ENCODE measurements at regions not wholly inside any gene's neighbourhood (a gene's known extent, or its start where the extent isn't known, plus 50 kb on each side); places are given as distances from the start of the nearest gene placed in this dataset.

DNA sequence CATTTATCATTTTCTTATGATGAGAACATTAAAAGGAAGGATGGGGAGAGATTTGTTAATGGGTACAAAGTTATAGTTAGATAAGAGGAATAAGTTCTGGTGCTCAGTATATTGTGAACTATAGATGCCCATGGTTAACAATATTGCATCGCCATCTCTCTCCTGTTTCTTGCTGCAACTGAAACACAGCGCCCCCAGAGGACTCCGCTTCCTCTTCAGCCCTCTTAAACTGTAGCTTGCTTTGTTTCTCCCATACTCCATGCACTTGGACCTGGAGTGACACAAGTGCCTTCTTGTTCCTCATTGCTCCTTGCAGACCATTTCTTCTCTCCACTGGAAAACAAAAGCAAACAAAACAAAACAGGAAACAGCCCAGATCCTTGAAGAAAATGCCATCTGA lies 70.1 kb upstream of the NTPCR start:
- ChIA-PET POLR2A (no interaction called here), CTCF (interaction anchor here (0.5 to 1.4 kb wide), 8 partner anchors 8 to 245 kb away, joined by 3 to 6 read pairs (median 4); no protein-coding TSS in a partner anchor), RAD21 (ENCODE audit: low non-redundant PET in 1 of 2, low total read pairs in 2 of 2, uncharacterized antibody in 2 of 2, unreplicated experiment in 2 of 2) (interaction anchor here in 1 of 2 experiments (0.6 kb wide), 1 partner anchor 250 kb away, joined by 3 read pairs; the partner anchor contains the start of gene SIPA1L2)
- TF ChIP-seq ZFX (IDR thresholded peaks at IDR 0.05) (no peak), FOSL1 (IDR thresholded peaks at IDR 0.05; ENCODE audit: low read depth) (no peak), CEBPB (IDR thresholded peaks at IDR 0.05; ENCODE audit: low read depth) (peak; percentile 14; the same call in 1 of the 2 replicates), EGR1 (IDR thresholded peaks at IDR 0.05; ENCODE audit: low read depth) (no peak), RAD21 (IDR thresholded peaks at IDR 0.05; ENCODE audit: low read depth) (peak; percentile 50), ZNF274 (IDR thresholded peaks at IDR 0.05; ENCODE audit: low read depth, low read length) (no peak), ATF3 (IDR thresholded peaks at IDR 0.05) (no peak), CBX3 (IDR thresholded peaks at IDR 0.05; ENCODE audit: low read depth) (0 out of 2 replicates have a peak, but pooled peaks have one; percentile 27), EZH2 (IDR thresholded peaks at IDR 0.05) (no peak), SP1 (IDR thresholded peaks at IDR 0.05; ENCODE audit: low read depth) (no peak), TCF7L2 (IDR thresholded peaks at IDR 0.05; ENCODE audit: borderline replicate concordance, extremely low read depth, insufficient read depth, insufficient read length) (no peak), ELF1 (IDR thresholded peaks at IDR 0.05; ENCODE audit: borderline replicate concordance, low read depth) (no peak), JUND (IDR thresholded peaks at IDR 0.05) (no peak), EZH2phosphoT487 (IDR thresholded peaks at IDR 0.05; ENCODE audit: borderline replicate concordance) (no peak)
- TF ChIP-seq, protein P1, sequence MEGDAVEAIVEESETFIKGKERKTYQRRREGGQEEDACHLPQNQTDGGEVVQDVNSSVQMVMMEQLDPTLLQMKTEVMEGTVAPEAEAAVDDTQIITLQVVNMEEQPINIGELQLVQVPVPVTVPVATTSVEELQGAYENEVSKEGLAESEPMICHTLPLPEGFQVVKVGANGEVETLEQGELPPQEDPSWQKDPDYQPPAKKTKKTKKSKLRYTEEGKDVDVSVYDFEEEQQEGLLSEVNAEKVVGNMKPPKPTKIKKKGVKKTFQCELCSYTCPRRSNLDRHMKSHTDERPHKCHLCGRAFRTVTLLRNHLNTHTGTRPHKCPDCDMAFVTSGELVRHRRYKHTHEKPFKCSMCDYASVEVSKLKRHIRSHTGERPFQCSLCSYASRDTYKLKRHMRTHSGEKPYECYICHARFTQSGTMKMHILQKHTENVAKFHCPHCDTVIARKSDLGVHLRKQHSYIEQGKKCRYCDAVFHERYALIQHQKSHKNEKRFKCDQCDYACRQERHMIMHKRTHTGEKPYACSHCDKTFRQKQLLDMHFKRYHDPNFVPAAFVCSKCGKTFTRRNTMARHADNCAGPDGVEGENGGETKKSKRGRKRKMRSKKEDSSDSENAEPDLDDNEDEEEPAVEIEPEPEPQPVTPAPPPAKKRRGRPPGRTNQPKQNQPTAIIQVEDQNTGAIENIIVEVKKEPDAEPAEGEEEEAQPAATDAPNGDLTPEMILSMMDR (IDR thresholded peaks at IDR 0.05 in 2 of 3, conservative IDR thresholded peaks at IDR 0.05 in 1 of 3; ENCODE audit: borderline replicate concordance in 1 of 3, insufficient read depth in 1 of 3, low read depth in 2 of 3, low read length in 2 of 3): peak; percentile 39 to 86 (median 81); a peak in 5 of 6 replicates
- TF ChIP-seq, protein P2, sequence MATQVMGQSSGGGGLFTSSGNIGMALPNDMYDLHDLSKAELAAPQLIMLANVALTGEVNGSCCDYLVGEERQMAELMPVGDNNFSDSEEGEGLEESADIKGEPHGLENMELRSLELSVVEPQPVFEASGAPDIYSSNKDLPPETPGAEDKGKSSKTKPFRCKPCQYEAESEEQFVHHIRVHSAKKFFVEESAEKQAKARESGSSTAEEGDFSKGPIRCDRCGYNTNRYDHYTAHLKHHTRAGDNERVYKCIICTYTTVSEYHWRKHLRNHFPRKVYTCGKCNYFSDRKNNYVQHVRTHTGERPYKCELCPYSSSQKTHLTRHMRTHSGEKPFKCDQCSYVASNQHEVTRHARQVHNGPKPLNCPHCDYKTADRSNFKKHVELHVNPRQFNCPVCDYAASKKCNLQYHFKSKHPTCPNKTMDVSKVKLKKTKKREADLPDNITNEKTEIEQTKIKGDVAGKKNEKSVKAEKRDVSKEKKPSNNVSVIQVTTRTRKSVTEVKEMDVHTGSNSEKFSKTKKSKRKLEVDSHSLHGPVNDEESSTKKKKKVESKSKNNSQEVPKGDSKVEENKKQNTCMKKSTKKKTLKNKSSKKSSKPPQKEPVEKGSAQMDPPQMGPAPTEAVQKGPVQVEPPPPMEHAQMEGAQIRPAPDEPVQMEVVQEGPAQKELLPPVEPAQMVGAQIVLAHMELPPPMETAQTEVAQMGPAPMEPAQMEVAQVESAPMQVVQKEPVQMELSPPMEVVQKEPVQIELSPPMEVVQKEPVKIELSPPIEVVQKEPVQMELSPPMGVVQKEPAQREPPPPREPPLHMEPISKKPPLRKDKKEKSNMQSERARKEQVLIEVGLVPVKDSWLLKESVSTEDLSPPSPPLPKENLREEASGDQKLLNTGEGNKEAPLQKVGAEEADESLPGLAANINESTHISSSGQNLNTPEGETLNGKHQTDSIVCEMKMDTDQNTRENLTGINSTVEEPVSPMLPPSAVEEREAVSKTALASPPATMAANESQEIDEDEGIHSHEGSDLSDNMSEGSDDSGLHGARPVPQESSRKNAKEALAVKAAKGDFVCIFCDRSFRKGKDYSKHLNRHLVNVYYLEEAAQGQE (IDR thresholded peaks at IDR 0.05; ENCODE audit: low read depth): no peak
- TF ChIP-seq, protein P3, sequence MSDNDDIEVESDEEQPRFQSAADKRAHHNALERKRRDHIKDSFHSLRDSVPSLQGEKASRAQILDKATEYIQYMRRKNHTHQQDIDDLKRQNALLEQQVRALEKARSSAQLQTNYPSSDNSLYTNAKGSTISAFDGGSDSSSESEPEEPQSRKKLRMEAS (IDR thresholded peaks at IDR 0.05): no peak
- BruUV-seq (replicated peaks): no TSS peak
- H3K4me1 ChIP-seq (ENCODE audit: control insufficient read depth in 1 of 2, insufficient read depth in 2 of 2, low read length in 2 of 2): no peaks in the 10 kb centered on the region
- H3K9ac ChIP-seq (ENCODE audit: low read length): no peak overlapping the region
- peak; percentile 50 for DNase-seq (ENCODE audit: low read depth, low spot score)
- no peaks in the 10 kb centered on the region for H3K79me2 ChIP-seq (ENCODE audit: insufficient read depth, low read length)
- H2AFZ ChIP-seq (ENCODE audit: low read depth, low read length, poor library complexity, severe bottlenecking): peak overlapping the region; percentile 90
- no peak overlapping the region for H3K4me2 ChIP-seq (ENCODE audit: low read length)
- H3K36me3 ChIP-seq (ENCODE audit: control insufficient read depth in 1 of 2, insufficient read depth in 2 of 2, low read length in 2 of 2): no peaks in the 10 kb centered on the region
- no peak overlapping the region for H3K27ac ChIP-seq (ENCODE audit: low read depth, low read length)
- no peak overlapping the region for H3K4me3 ChIP-seq (replicated peaks in 1 of 2; ENCODE audit: low read depth in 1 of 2, low read length in 2 of 2)
- no peaks in the 10 kb centered on the region for H3K9me2 ChIP-seq (ENCODE audit: insufficient read depth)
- no peaks in the 10 kb centered on the region for H4K20me1 ChIP-seq (ENCODE audit: insufficient read depth)
- intact Hi-C loops (cut with micrococcal nuclease): no loop called here
- peak; percentile 98 for ATAC-seq
- H3K27me3 ChIP-seq (ENCODE audit: insufficient read depth, low read length): no peaks in the 10 kb centered on the region
- H3K9me3 ChIP-seq (ENCODE audit: control insufficient read depth in 1 of 2, insufficient read depth in 1 of 2, low read depth in 1 of 2, low read length in 2 of 2): no peaks in the 10 kb centered on the region

Data from HCT116 (cell line).